Heart left ventricle (tissue), 13 donors: ENCODE measurements at regions not wholly inside any gene's neighbourhood (a gene's known extent, or its start where the extent isn't known, plus 50 kb on each side); places are given as distances from the start of the nearest gene placed in this dataset.

Experiments
- CTCF ChIP-seq, 12 donors: fragments of 200-600 bp; sonication (generic) in 4 of 12; IDR thresholded peaks; one replicate each; pipeline versions ENCODE4 v1.5.0 to v1.8.0; 2018 to 2022; ENCODE audit warnings: antibody characterized with exemption in 12 of 12, mild to moderate bottlenecking in 5 of 12
- POLR2A ChIP-seq, 2 donors: fragments of 450-650 bp; IDR thresholded peaks; one replicate each; pipeline ENCODE4 v1.6.1; 2017; ENCODE audit warnings: antibody characterized with exemption in 2 of 2, mild to moderate bottlenecking in 2 of 2, moderate library complexity in 2 of 2
- donor health status: ischemic (EF 13 %, LVEDD 7.1; RV severe dilation, severe dysfunction).
- donor health status: DM: no; HTN: yes; CAD: no.
- donor health status: DM: no; HTN: no; CAD: no.
- donor health status: ischemic (EF 25% LVEDD 6.9; RV normal size, moderate dysfunction).
- donor health status: ischemic (EF 25% LVEDD 5.7; RV mildly dilated, moderate dysfunction).
- donor health status: ischemic (EF 35%, LVEDD 5.7; RV mildly dilated, moderate dysfunction).
- donor health status: nonischemic (EF 11% LVEDD 7.7; RV severe dilation, severe dysfunction).
- donor health status: DM: yes; HTN: yes; CAD: no.
- donor health status: PGD.
- donor health status: ischemic (EF 29% LVEDD 5.4; RV normal size, mild dysfunction).
- donor health status: nonischemic (EF 23%, LVEDD 6.1; RV moderate dilation, normal function).

- no peak for TF ChIP-seq POLR2A (IDR thresholded peaks at IDR 0.05)
- no peak for TF ChIP-seq CTCF (IDR thresholded peaks at IDR 0.05)
Observed at GRCh38 chr7:24346129-24346528, 62.1 kb downstream of the NPY start.
